ENCODE measurements at regions not wholly inside any gene's neighbourhood (a gene's known extent, or its start where the extent isn't known, plus 50 kb on each side); places are given as distances from the start of the nearest gene placed in this dataset.
"Not testable (repeated sequence)": the region's sequence is repeated elsewhere in the genome, so short reads cannot be mapped to it uniquely, and the experiment has no call there.

DNA sequence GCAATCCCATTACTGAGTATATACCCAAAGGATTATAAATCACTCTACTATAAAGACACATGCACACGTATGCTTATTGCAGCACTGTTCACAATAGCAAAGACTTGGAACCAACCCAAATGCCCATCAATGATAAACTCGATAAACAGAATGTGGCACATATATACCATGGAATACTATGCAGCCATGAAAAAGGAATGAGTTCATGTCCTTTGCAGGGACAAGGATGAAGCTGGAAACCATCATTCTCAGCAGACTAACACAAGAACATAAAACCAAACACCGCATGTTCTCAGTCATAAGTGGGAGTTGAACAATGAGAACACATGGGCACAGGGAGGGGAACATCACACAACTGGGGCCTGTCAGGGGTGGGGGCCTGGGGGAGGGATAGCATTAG, 532.8 kb upstream of the AMOT start:
- DNase-seq (ENCODE audit: low read depth, low spot score): not testable (repeated sequence)

- peak; percentile 23 for DNase-seq (ENCODE audit: low read depth, low spot score)
These were observed 529.4 kb upstream of the AMOT start for GRCh38 chrX:113370006-113370405.

GRCh38 chrX:113369056-113369455, 528.4 kb upstream of the AMOT start:
- DNase-seq (ENCODE audit: low read depth, low spot score): no peak

- DNase-seq (ENCODE audit: low read depth, low spot score): no peak
These were observed 512.5 kb upstream of the AMOT start for GRCh38 chrX:113353134-113353533.

DNA sequence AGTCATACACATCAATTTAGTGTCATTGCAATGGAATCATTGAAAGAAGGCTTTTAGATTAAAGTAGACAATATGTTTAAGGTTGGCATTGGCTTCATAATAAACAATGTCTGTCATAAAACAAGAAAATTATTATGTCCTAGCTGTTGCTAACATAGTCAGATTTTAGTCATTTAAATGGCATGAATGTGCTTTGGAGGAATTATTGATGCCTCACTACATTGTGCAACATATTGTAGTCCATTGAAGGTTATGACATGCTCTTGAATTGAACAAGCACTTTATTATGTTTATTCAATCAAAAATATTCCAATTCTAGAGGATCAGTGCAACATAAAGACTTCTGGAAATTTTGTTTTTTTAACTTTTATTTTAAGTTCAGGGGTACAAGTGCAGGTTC, 489.8 kb upstream of the AMOT start:
- no peak for DNase-seq (ENCODE audit: low read depth, low spot score)

DNA sequence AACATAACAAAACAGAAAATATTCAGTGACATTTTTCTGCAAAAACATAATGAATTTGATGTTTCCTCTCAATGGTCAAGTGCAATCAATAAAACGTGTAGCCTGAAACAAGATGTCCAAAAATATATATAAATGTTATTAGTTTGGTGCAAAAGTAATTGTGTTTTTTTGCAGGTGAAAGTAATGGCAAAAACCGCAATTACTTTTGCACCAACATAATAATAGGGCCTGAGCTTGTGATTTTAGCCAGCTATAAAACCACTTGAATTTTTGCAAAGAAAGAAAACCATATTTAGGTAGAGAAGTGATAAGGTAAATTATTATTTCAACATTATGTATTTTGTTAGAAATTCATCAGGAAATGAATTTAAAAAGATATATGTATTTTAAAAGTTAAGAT, 475.3 kb upstream of the AMOT start:
- no peak for DNase-seq (ENCODE audit: low read depth, low spot score)

DNA sequence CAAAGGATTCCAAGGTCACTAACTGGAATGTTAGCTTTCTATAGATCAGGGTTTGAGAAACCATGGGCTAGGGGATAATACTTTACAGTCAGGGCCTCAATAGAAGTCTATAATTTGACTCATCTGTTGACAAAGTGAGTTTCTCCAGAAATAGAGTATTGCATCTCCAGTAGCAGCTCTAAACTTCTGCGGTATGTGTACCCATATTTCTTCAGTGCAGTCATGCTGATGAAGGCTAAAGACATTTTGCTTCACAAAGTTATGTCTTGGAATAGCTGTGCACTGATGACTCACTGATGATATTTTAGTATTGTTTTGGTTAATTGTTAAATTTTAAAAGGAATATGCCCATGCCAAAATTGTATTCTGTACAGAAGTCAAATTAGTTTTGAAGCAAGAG, 464.9 kb upstream of the AMOT start:
- peak; percentile 46 for DNase-seq (ENCODE audit: low read depth, low spot score)

- no peak for DNase-seq (ENCODE audit: low read depth, low spot score)
These were observed 459.9 kb upstream of the AMOT start for GRCh38 chrX:113300580-113300979.

DNA sequence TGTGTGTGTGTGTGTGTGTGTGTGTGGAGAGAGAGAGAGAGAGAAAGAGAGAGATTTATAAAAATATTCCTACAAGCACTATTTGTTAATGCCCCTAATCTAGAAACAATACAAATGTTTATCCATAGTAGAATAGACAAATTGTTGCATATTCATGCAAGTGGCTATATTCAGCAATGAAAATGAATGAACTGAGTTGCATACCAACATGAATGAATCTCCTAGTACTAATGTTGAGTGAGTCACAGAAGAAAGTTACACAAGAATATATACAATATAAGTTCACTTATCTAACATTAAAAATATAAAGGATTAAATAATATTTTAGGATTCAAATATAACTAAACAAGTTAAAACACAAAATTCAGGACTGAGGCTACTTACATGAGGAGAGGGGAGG, 456.8 kb upstream of the AMOT start:
- DNase-seq (ENCODE audit: low read depth, low spot score): no peak

- peak; percentile 1 for DNase-seq (ENCODE audit: low read depth, low spot score)
These were observed 448.9 kb upstream of the AMOT start for GRCh38 chrX:113289503-113289902.

GRCh38 chrX:113287761-113288160, 447.1 kb upstream of the AMOT start:
- no peak for DNase-seq (ENCODE audit: low read depth, low spot score)

DNA sequence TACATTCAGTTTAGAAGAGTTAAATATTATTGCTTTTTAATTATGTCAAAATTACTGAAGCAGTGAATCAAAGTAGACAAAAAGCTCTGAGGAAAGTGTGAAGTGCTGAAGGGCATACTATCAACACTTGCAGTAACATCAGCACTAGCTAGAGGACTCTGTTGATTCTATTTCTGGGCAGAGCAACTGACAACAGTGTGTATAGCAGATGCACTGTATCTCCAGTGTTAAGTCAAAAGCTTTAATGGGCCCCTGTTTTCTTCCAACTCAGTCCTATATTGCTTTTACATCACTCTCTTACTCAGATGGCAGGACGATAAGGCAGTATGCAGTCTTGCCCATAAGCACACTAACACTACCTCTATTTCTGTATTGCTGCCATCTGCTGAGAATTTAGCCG, 435.2 kb upstream of the AMOT start:
- DNase-seq (ENCODE audit: low read depth, low spot score): no peak

DNA sequence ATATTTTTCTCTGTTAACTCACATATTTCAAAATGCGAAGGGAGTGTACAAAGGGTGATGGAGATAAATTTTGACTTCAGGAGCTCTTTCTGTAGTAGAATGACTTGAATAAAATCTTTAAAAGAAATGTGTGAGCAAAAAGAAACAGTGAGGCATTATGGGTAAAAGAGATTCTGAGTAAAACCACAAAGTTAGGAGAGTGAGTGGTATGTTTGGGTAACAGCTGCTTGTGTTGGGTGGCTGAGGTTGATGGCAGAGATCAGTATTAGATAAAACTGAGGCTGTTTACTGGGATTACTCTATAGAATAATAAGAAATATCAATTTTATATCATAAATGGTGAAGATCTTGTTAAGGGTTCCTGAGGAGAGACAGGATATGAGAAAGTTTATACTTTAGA, 434.2 kb upstream of the AMOT start:
- DNase-seq (ENCODE audit: low read depth, low spot score): peak; percentile 5

GRCh38 chrX:113274345-113274744, 433.7 kb upstream of the AMOT start:
- no peak for DNase-seq (ENCODE audit: low read depth, low spot score)

- no peak for DNase-seq (ENCODE audit: low read depth, low spot score)
These were observed 428.6 kb upstream of the AMOT start for GRCh38 chrX:113269203-113269602.

GRCh38 chrX:113260474-113260873, 419.8 kb upstream of the AMOT start:
- DNase-seq (ENCODE audit: low read depth, low spot score): no peak

DNA sequence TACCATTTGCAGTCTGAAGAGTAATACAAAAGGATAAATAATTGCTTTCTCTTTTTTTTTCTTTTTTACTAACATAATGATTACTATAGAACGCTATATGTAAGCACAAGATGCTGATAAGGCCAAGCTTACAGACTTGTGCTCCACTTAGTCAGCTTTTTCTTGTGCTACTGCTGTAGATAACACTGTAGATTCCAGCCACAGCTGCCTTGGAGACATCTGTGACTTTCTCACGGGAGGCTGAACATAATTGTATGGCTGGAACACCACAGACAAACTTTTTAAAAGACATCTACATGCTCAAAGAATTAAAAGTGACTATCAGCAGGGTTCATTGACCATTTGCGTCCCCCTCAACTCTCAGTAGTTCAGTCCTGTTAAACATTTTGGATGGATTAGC, 381.7 kb upstream of the AMOT start:
- no peak for DNase-seq (ENCODE audit: low read depth, low spot score)

- DNase-seq (ENCODE audit: low read depth, low spot score): no peak
These were observed 371.4 kb upstream of the AMOT start for GRCh38 chrX:113212052-113212451.

GRCh38 chrX:113202601-113203000, 362.0 kb upstream of the AMOT start:
- no peak for DNase-seq (ENCODE audit: low read depth, low spot score)

DNA sequence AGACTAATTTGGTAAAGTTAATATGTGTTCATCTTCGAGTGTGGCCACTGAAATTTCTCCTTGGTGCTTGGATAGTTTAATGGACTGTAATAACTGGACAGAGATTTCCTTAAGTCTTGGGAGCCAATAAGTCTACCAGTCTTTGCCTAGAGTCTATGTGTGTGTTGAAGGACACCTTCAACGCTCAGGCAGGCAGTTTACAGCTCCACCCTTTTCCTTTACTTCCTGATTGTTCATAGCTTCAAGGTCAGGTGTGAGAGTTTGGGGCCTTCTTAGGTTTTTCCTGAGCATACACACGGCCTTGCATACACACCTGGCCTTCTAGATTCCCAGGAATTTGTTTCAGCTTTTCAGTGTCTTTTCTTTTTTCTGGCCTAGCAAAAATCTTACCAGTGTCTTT, 355.3 kb upstream of the AMOT start:
- DNase-seq (ENCODE audit: low read depth, low spot score): no peak

DNA sequence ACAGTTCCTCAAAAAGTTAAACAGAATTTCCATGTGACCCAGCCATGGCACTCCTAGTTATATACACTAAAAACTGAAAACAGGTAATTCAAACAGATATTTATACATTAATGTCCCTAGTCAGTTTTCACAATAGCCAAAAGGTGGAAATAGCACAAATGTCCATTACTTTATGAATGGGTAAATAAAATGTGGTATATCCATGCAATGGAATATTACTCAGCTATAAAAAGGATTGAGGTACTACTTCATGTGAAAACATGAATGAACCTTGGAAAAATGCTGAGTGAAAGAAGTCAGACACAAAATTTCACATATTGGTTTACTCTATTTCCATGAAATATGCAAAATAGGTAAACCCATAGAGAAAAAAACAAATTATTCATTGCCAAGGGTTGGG, 351.8 kb upstream of the AMOT start:
- DNase-seq (ENCODE audit: low read depth, low spot score): no peak

GRCh38 chrX:113157496-113157895, 316.9 kb upstream of the AMOT start:
- DNase-seq (ENCODE audit: low read depth, low spot score): no peak

DNA sequence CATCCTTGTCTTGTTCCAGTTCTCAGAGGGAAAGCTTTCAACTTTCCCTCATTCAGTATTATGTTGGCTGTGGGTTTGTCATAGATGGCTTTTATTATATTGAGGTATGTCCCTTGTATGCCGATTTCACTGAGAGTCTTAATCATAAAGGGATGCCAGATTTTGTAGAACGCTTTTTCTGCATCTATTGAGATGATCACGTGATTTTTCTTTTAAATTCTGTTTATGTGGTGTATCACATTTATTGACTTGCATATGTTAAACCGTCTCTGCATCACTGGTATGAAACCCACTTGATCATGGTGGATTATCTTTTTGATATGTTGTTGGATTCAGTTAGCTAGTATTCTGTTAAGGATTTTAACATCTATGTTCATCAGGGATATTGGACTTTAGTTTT, 313.7 kb upstream of the AMOT start:
- not testable (repeated sequence) for DNase-seq (ENCODE audit: low read depth, low spot score)

GRCh38 chrX:113136836-113137235, 296.2 kb upstream of the AMOT start:
- DNase-seq (ENCODE audit: low read depth, low spot score): no peak

DNA sequence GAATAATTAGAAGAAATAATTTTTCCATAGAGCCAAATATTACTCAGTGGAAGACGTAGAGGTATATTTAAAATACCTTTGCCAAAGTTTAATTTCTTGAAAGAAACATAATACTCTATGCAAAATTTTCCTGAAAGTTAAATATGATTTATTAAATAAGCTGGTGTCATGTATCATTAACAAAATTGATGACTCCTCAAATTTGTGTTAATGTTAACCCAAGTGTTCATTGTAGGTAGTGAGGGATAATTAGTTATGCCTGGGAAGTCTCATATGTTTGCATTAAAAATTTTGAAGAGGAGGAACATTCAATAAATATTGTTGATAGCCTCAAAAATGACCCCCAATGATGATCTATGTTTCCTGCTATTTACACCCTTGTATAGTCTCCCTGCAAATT, 292.7 kb upstream of the AMOT start:
- no peak for DNase-seq (ENCODE audit: low read depth, low spot score)

All from astrocyte of the hippocampus (primary cell).